ENCODE measurements at regions not wholly inside any gene's neighbourhood (a gene's known extent, or its start where the extent isn't known, plus 50 kb on each side); places are given as distances from the start of the nearest gene placed in this dataset.

DNA sequence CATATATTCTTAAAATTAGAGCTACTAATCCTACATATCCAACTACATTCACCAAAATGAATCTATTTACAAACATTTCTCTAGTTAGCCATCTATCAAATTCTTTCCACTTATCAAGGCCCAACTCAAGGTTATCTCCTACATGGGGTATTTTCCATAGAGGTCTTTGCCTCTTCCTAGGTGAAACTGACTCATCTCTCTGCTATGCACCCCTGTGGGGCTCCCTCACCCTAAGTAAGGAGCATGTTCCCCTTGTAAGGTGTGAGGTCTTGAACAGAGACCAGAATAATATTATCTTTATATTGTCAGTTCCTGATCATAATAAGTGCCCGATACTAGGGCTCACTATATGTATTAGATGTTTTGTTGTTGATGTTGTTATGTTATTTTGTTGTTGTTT lies 74.6 kb upstream of the TSC22D2 start:
- intact Hi-C loops (cut with DNase I): no loop called here
- Histone ChIP-seq H3K4me3 (ENCODE audit: low read length in 3 of 3) (no peak overlapping the region), H3K27me3 (ENCODE audit: control insufficient read depth, insufficient read depth, low read length) (no peaks in the 10 kb centered on the region), H3K9me3 (ENCODE audit: control insufficient read depth in 2 of 3, insufficient read depth in 1 of 3, low read length in 3 of 3) (no peaks in the 10 kb centered on the region), H3K36me3 (ENCODE audit: control insufficient read depth in 2 of 3, insufficient read depth in 3 of 3, low read length in 3 of 3) (no peaks in the 10 kb centered on the region), H3K27ac (ENCODE audit: low read depth in 2 of 2, low read length in 2 of 2) (no peak overlapping the region), H3K9ac (ENCODE audit: low read length in 3 of 3) (no peak overlapping the region), H3K4me1 (ENCODE audit: control insufficient read depth in 2 of 3, insufficient read depth in 2 of 3, low read depth in 1 of 3, low read length in 3 of 3) (no peaks in the 10 kb centered on the region)
- TF ChIP-seq, protein P1, sequence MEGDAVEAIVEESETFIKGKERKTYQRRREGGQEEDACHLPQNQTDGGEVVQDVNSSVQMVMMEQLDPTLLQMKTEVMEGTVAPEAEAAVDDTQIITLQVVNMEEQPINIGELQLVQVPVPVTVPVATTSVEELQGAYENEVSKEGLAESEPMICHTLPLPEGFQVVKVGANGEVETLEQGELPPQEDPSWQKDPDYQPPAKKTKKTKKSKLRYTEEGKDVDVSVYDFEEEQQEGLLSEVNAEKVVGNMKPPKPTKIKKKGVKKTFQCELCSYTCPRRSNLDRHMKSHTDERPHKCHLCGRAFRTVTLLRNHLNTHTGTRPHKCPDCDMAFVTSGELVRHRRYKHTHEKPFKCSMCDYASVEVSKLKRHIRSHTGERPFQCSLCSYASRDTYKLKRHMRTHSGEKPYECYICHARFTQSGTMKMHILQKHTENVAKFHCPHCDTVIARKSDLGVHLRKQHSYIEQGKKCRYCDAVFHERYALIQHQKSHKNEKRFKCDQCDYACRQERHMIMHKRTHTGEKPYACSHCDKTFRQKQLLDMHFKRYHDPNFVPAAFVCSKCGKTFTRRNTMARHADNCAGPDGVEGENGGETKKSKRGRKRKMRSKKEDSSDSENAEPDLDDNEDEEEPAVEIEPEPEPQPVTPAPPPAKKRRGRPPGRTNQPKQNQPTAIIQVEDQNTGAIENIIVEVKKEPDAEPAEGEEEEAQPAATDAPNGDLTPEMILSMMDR (IDR thresholded peaks at IDR 0.05; ENCODE audit: borderline replicate concordance, extremely low read depth, insufficient read depth): no peak
- DNase-seq (no peak), FAIRE-seq (no peak)

DNA sequence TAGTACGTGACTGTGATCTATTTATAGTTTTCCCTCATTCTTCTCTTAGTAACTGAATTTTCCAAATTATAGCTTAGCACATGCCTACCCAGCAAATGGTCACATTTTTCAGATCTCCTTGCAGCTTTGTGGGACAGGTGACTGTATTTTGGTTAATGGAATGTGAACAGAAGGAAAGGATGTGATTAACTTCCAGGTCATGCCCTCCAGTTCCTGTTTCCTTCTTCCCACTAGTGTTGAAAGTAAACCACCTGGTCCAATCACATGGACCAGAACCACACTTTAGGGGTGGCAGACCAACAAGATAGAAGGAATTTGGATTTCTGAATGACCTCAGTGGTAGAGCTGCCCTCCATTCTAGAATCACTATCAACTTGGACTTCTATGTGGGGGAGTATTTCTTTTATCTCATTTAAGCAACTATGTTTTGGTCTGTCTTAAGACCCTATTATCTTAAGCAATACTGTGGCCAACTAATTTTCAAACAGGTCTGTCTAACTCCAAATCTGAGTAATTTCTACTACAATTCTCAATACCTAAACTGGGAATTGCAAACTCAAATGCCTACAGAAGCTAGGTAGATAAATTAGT lies 76.0 kb upstream of the TSC22D2 start:
- DNase-seq (no peak), FAIRE-seq (no peak)
- intact Hi-C loops (cut with DNase I): no loop called here
- Histone ChIP-seq H3K36me3 (ENCODE audit: control insufficient read depth in 2 of 3, insufficient read depth in 3 of 3, low read length in 3 of 3) (no peaks in the 10 kb centered on the region), H3K27ac (ENCODE audit: low read depth in 2 of 2, low read length in 2 of 2) (peak overlapping the region; percentile 3 to 72), H3K4me1 (ENCODE audit: control insufficient read depth in 2 of 3, insufficient read depth in 2 of 3, low read depth in 1 of 3, low read length in 3 of 3) (no peaks in the 10 kb centered on the region), H3K27me3 (ENCODE audit: control insufficient read depth, insufficient read depth, low read length) (no peaks in the 10 kb centered on the region), H3K4me3 (ENCODE audit: low read length in 3 of 3) (no peak overlapping the region), H3K9ac (ENCODE audit: low read length in 3 of 3) (no peak overlapping the region), H3K9me3 (ENCODE audit: control insufficient read depth in 2 of 3, insufficient read depth in 1 of 3, low read length in 3 of 3) (no peaks in the 10 kb centered on the region)
- TF ChIP-seq, protein P1 (IDR thresholded peaks at IDR 0.05; ENCODE audit: borderline replicate concordance, extremely low read depth, insufficient read depth): no peak

DNA sequence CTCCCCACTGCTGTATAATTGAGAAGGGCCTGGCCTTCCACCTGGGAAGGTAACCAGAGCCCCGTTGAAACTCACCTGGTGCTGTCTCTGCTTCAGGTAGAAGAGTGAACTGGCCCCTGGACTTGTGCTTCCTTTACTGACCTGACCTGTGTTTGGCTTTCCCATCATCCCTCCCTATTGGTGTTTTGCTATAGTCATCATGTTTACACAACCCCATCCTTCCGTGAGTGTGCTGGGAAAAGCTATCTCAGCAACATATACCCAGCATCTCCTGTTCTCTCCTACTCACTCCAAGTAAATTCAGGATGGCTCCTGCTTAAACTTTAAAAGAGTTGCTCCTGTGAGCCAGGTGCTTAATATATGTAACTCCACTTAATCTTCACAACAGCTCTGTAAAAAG lies 77.2 kb upstream of the TSC22D2 start:
- Histone ChIP-seq H3K4me3 (ENCODE audit: low read length in 3 of 3) (no peak overlapping the region), H3K9me3 (ENCODE audit: control insufficient read depth in 2 of 3, insufficient read depth in 1 of 3, low read length in 3 of 3) (no peaks in the 10 kb centered on the region), H3K4me1 (ENCODE audit: control insufficient read depth in 2 of 3, insufficient read depth in 2 of 3, low read depth in 1 of 3, low read length in 3 of 3) (no peaks in the 10 kb centered on the region), H3K27ac (ENCODE audit: low read depth in 2 of 2, low read length in 2 of 2) (peak overlapping the region; percentile 25 to 28), H3K36me3 (ENCODE audit: control insufficient read depth in 2 of 3, insufficient read depth in 3 of 3, low read length in 3 of 3) (no peaks in the 10 kb centered on the region), H3K27me3 (ENCODE audit: control insufficient read depth, insufficient read depth, low read length) (no peaks in the 10 kb centered on the region), H3K9ac (ENCODE audit: low read length in 3 of 3) (no peak overlapping the region)
- FAIRE-seq: no peak
- intact Hi-C loops (cut with DNase I): no loop called here
- DNase-seq: no peak
- TF ChIP-seq, protein P1 (IDR thresholded peaks at IDR 0.05; ENCODE audit: borderline replicate concordance, extremely low read depth, insufficient read depth): no peak

DNA sequence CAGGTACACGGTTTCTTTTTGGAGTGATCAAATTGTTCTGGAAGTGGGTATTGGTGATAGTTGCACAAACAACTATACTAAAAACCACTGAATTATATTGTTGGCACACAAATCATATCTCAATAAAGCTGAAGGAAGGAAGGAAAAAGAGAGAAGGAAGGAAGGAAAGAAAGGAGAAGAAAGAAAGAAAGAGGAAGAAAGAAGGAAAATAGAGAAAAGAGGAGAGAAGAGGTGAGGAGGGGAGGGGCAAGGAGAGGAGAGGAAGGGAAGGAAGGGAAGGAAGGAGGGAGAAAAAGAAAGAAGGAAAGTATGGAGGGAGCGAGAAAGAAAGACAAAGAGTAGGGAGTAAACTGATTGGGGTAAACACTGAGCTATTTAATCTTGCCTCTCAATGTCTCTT lies 77.9 kb upstream of the TSC22D2 start:
- H3K9me3 ChIP-seq (ENCODE audit: control insufficient read depth in 2 of 3, insufficient read depth in 1 of 3, low read length in 3 of 3): no peaks in the 10 kb centered on the region

More for the DNA sequence above, 77.9 kb upstream of the TSC22D2 start:
- TF ChIP-seq, protein P1 (IDR thresholded peaks at IDR 0.05; ENCODE audit: borderline replicate concordance, extremely low read depth, insufficient read depth): no peak
- intact Hi-C loops (cut with DNase I): no loop called here
- FAIRE-seq: no peak
- no peaks in the 10 kb centered on the region for H3K27me3 ChIP-seq (ENCODE audit: control insufficient read depth, insufficient read depth, low read length)
- no peak overlapping the region for H3K4me3 ChIP-seq (ENCODE audit: low read length in 3 of 3)
- DNase-seq: no peak
- no peaks in the 10 kb centered on the region for H3K4me1 ChIP-seq (ENCODE audit: control insufficient read depth in 2 of 3, insufficient read depth in 2 of 3, low read depth in 1 of 3, low read length in 3 of 3)
- H3K36me3 ChIP-seq (ENCODE audit: control insufficient read depth in 2 of 3, insufficient read depth in 3 of 3, low read length in 3 of 3): no peaks in the 10 kb centered on the region
- no peak overlapping the region for H3K9ac ChIP-seq (ENCODE audit: low read length in 3 of 3)
- peak overlapping the region in 1 of 2 donors; percentile 27 for H3K27ac ChIP-seq (ENCODE audit: low read depth in 2 of 2, low read length in 2 of 2)

All from kidney (tissue), 13 donors.